Bronchial epithelial cell (primary cell): ENCODE measurements at regions not wholly inside any gene's neighbourhood (a gene's known extent, or its start where the extent isn't known, plus 50 kb on each side); places are given as distances from the start of the nearest gene placed in this dataset.

Source experiments
- DNase-seq: peaks from one replicate; pipeline ENCODE4 v3.0.0-alpha.2; 2010; ENCODE audit warnings: low read depth
- FAIRE-seq: peaks from 2 replicates; lab custom pipeline; 2011; peaks lifted over from hg19 to GRCh38; lab: Jason Lieb, UNC
- H3K27me3 ChIP-seq: 2 replicates; pipeline ENCODE4 v1.5.1; 2011; ENCODE audit warnings: low read length; ENCODE audit not compliant: control insufficient read depth, insufficient read depth
- H3K36me3 ChIP-seq: 2 replicates; pipeline ENCODE4 v1.5.1; 2011; ENCODE audit warnings: low read length; ENCODE audit not compliant: control insufficient read depth, insufficient read depth
- H3K4me3 ChIP-seq: 2 replicates; pipeline ENCODE4 v1.5.1; 2011; ENCODE audit warnings: mild to moderate bottlenecking, low read depth, low read length, control low read depth
- CTCF ChIP-seq: IDR thresholded peaks from 2 replicates; pipeline ENCODE4 v1.5.1; 2011; ENCODE audit warnings: mild to moderate bottlenecking, moderate library complexity, low read length, control low read depth, inconsistent platforms; ENCODE audit not compliant: insufficient read depth, severe bottlenecking

GRCh38 chr14:53569446-53569845 lies 387.2 kb downstream of the BMP4 start:
- Histone ChIP-seq H3K27me3 (no peaks in the 10 kb centered on the region), H3K4me3 (no peak overlapping the region), H3K36me3 (no peaks in the 10 kb centered on the region)
- FAIRE-seq = no peak
- no peak for DNase-seq
- TF ChIP-seq CTCF = no peak

- H3K27me3 ChIP-seq = no peaks in the 10 kb centered on the region
- no peaks in the 10 kb centered on the region for H3K36me3 ChIP-seq
- peak; percentile 55 for DNase-seq
- peak; percentile 79 for FAIRE-seq
- TF ChIP-seq CTCF = no peak
- H3K4me3 ChIP-seq = no peak overlapping the region
These were observed 389.3 kb downstream of the BMP4 start for GRCh38 chr14:53567236-53567780.

GRCh38 chr14:53564870-53565269 lies 391.8 kb downstream of the BMP4 start:
- Histone ChIP-seq H3K27me3 (no peaks in the 10 kb centered on the region), H3K4me3 (no peak overlapping the region), H3K36me3 (no peaks in the 10 kb centered on the region)
- DNase-seq = peak; percentile 14
- no peak for FAIRE-seq
- TF ChIP-seq CTCF = no peak

- no peaks in the 10 kb centered on the region for H3K27me3 ChIP-seq
- TF ChIP-seq CTCF = no peak
- no peaks in the 10 kb centered on the region for H3K36me3 ChIP-seq
- H3K4me3 ChIP-seq = no peak overlapping the region
- FAIRE-seq (no peak), DNase-seq (no peak)
These were observed 393.0 kb downstream of the BMP4 start for GRCh38 chr14:53563628-53564027.

- FAIRE-seq (no peak), DNase-seq (no peak)
- Histone ChIP-seq H3K27me3 (no peaks in the 10 kb centered on the region), H3K4me3 (no peak overlapping the region), H3K36me3 (no peaks in the 10 kb centered on the region)
- no peak for TF ChIP-seq CTCF
These were observed 400.1 kb upstream of the DDHD1 start for GRCh38 chr14:53553221-53553620.

- FAIRE-seq (no peak), DNase-seq (no peak)
- TF ChIP-seq CTCF = no peak
- H3K4me3 ChIP-seq = no peak overlapping the region
- H3K27me3 ChIP-seq = no peaks in the 10 kb centered on the region
- no peaks in the 10 kb centered on the region for H3K36me3 ChIP-seq
These were observed 398.7 kb upstream of the DDHD1 start for GRCh38 chr14:53551862-53552261.
